GM06990 (cell line): ENCODE measurements at regions not wholly inside any gene's neighbourhood (a gene's known extent, or its start where the extent isn't known, plus 50 kb on each side); places are given as distances from the start of the nearest gene placed in this dataset.

Experiments
- DNase-seq: peaks from one replicate; pipeline ENCODE4 v3.0.0-alpha.2; 2011; ENCODE audit not compliant: insufficient read length; ENCODE audit errors: extremely low read depth
- H3K27me3 ChIP-seq: replicated peaks from 2 replicates; pipeline ENCODE4 v1.6.0; 2011; ENCODE audit warnings: low read length; ENCODE audit not compliant: control insufficient read depth, insufficient read depth
- H3K36me3 ChIP-seq: 2 replicates; pipeline ENCODE4 v1.5.1; 2011; ENCODE audit warnings: low read length; ENCODE audit not compliant: control insufficient read depth, insufficient read depth
- H3K4me3 ChIP-seq: replicated peaks from 2 replicates; pipeline ENCODE4 v1.5.1; 2011; ENCODE audit warnings: low read depth, mild to moderate bottlenecking, control low read depth, low read length
- TF ChIP-seq, protein P1 (sequence below): IDR thresholded peaks from 2 replicates; pipeline ENCODE4 v1.5.1; 2011; ENCODE audit warnings: low read length, control low read depth, mild to moderate bottlenecking, inconsistent platforms; ENCODE audit not compliant: insufficient read depth, poor library complexity, severe bottlenecking

GRCh38 chr1:58922302-58923089, 138.6 kb upstream of the JUN start:
- TF ChIP-seq, protein P1, sequence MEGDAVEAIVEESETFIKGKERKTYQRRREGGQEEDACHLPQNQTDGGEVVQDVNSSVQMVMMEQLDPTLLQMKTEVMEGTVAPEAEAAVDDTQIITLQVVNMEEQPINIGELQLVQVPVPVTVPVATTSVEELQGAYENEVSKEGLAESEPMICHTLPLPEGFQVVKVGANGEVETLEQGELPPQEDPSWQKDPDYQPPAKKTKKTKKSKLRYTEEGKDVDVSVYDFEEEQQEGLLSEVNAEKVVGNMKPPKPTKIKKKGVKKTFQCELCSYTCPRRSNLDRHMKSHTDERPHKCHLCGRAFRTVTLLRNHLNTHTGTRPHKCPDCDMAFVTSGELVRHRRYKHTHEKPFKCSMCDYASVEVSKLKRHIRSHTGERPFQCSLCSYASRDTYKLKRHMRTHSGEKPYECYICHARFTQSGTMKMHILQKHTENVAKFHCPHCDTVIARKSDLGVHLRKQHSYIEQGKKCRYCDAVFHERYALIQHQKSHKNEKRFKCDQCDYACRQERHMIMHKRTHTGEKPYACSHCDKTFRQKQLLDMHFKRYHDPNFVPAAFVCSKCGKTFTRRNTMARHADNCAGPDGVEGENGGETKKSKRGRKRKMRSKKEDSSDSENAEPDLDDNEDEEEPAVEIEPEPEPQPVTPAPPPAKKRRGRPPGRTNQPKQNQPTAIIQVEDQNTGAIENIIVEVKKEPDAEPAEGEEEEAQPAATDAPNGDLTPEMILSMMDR: no peak
- Histone ChIP-seq H3K4me3 (no peak overlapping the region), H3K36me3 (no peaks in the 10 kb centered on the region), H3K27me3 (no peaks in the 10 kb centered on the region)
- DNase-seq: peak; percentile 76

DNA sequence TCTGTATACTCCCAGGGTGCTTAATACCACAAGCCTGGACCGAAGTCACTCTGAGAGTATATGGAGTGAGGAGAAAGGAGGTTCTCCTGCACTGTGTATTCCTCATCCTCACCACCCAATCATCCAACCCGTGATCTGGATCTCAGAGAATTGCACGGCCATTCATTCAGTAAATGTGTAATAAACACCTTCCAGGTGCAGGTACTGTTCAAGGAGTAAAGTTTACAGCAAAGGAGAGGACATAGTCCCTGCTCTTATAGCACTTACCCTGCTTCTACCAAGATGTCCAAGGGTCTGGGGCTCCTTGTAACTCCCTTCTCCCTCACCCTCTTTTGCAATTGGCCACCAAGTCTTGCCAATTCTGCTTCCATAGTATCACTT, 139.2 kb upstream of the JUN start:
- TF ChIP-seq, protein P1: no peak
- H3K27me3 ChIP-seq: no peaks in the 10 kb centered on the region
- H3K36me3 ChIP-seq: no peaks in the 10 kb centered on the region

GRCh38 chr1:58924016-58924565, 140.2 kb upstream of the JUN start:
- Histone ChIP-seq H3K36me3 (no peaks in the 10 kb centered on the region), H3K4me3 (no peak overlapping the region), H3K27me3 (no peaks in the 10 kb centered on the region)
- TF ChIP-seq, protein P1: no peak
- no peak for DNase-seq

More for the DNA sequence above, 139.2 kb upstream of the JUN start:
- DNase-seq: no peak
- no peak overlapping the region for H3K4me3 ChIP-seq

GRCh38 chr1:58924821-58925220, 141.0 kb upstream of the JUN start:
- no peaks in the 10 kb centered on the region for H3K27me3 ChIP-seq
- no peak overlapping the region for H3K4me3 ChIP-seq
- no peaks in the 10 kb centered on the region for H3K36me3 ChIP-seq
- TF ChIP-seq, protein P1: no peak
- no peak for DNase-seq

GRCh38 chr1:58925247-58925646, 141.4 kb upstream of the JUN start:
- H3K27me3 ChIP-seq: no peaks in the 10 kb centered on the region
- DNase-seq: no peak
- TF ChIP-seq, protein P1: no peak
- H3K4me3 ChIP-seq: no peak overlapping the region
- H3K36me3 ChIP-seq: no peaks in the 10 kb centered on the region
